Upper lobe of left lung (tissue), 4 donors: ENCODE measurements at regions not wholly inside any gene's neighbourhood (a gene's known extent, or its start where the extent isn't known, plus 50 kb on each side); places are given as distances from the start of the nearest gene placed in this dataset.

Experiments used
- CTCF ChIP-seq, 6 experiments: fragments of 450-650 bp in 4 of 6; fragments of 200-600 bp in 2 of 6; sonication (generic) in 2 of 6; IDR thresholded peaks; one replicate each; pipeline ENCODE4 v1.5.1; 2016 to 2019; ENCODE audit warnings: antibody characterized with exemption in 6 of 6
- EP300 ChIP-seq, 4 donors: sonication (generic); formaldehyde crosslinking; IDR thresholded peaks; one replicate each; pipeline ENCODE4 v1.5.1; 2017; ENCODE audit warnings: antibody characterized with exemption in 4 of 4, control low read depth in 2 of 4
- POLR2A ChIP-seq, 4 donors: fragments of 450-650 bp; IDR thresholded peaks; one replicate each; pipeline ENCODE4 v1.5.1; 2016 to 2017; ENCODE audit warnings: antibody characterized with exemption in 4 of 4, mild to moderate bottlenecking in 2 of 4

DNA sequence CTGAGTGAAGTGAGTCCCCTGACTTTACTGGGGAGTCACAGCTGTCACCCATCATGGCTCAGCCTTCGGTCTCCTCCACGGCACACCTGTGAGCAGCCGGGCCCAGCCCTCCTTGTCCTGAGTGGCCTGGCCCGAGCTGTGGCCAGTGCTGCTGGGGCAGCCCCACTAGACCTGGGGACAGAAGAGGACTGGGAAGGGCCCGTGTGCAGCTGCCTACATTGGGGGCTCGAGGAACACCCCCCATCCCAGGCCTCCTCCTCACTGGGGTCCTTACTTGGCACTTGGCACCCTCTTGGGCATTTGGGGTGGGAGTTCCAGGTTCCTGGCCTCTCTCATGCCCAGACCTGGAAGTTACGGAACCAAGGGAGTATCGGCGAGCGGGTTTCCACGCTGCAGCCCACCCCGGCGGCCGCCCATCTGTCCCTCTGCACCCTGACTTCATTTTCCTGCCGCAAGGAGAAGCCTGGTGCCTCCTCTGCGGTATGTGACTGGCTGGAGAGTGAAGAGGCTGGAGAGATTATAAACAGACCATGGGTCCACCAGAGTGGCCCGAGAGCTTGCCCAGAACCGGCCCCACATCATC lies 179.7 kb downstream of the KIF26A start:
- no peak for TF ChIP-seq POLR2A (IDR thresholded peaks at IDR 0.05)
- no peak for TF ChIP-seq CTCF (IDR thresholded peaks at IDR 0.05)
- no peak for TF ChIP-seq EP300 (IDR thresholded peaks at IDR 0.05)
